Lung (tissue), 11 donors: ENCODE measurements at regions not wholly inside any gene's neighbourhood (a gene's known extent, or its start where the extent isn't known, plus 50 kb on each side); places are given as distances from the start of the nearest gene placed in this dataset.
A peak's percentile ranks its signal among the peaks of the same experiment; 100 is the strongest.

Experiments
- ATAC-seq: fragments of 200-7000 bp; cut with Tn5 transposase; one replicate; pipeline ENCODE4 v1.9.1; 2020; ENCODE audit warnings: moderate number of reproducible peaks; ENCODE audit not compliant: insufficient read depth, low FRiP score
- DNase-seq, 3 donors: peaks; one replicate each; pipeline ENCODE4 v3.0.0-alpha.2; 2013 to 2017
- H3K27ac ChIP-seq, 2 donors: one replicate each; pipeline ENCODE4 v1.5.1; 2013; ENCODE audit warnings: mild to moderate bottlenecking in 2 of 2, moderate library complexity in 2 of 2, control low read depth in 1 of 2, inconsistent platforms in 1 of 2, low read depth in 1 of 2, low read length in 1 of 2
- H3K27me3 ChIP-seq, 3 donors: one replicate each; pipeline ENCODE4 v1.5.1; 2013; ENCODE audit warnings: low read length in 2 of 3; ENCODE audit not compliant: control insufficient read depth in 3 of 3, insufficient read depth in 3 of 3
- H3K36me3 ChIP-seq, 4 donors: one replicate each; pipeline ENCODE4 v1.5.1; 2013; ENCODE audit warnings: low read length in 4 of 4, mild to moderate bottlenecking in 1 of 4, moderate library complexity in 1 of 4; ENCODE audit not compliant: control insufficient read depth in 4 of 4, insufficient read depth in 4 of 4
- H3K4me1 ChIP-seq, 5 donors: one replicate each; pipeline ENCODE4 v1.5.1; 2013; ENCODE audit warnings: low read length in 5 of 5, mild to moderate bottlenecking in 2 of 5, moderate library complexity in 1 of 5; ENCODE audit not compliant: control insufficient read depth in 5 of 5, insufficient read depth in 5 of 5
- H3K4me3 ChIP-seq: one replicate; pipeline ENCODE4 v1.5.1; 2013; ENCODE audit warnings: mild to moderate bottlenecking, control low read depth, moderate library complexity
- H3K9ac ChIP-seq, 2 donors: one replicate each; pipeline ENCODE4 v1.5.1; 2013; ENCODE audit warnings: low read length in 2 of 2, control low read depth in 1 of 2; ENCODE audit not compliant: insufficient read depth in 1 of 2
- H3K9me3 ChIP-seq, 4 donors: one replicate each; pipeline ENCODE4 v1.5.1; 2013; ENCODE audit warnings: low read length in 3 of 4, mild to moderate bottlenecking in 1 of 4, moderate library complexity in 1 of 4; ENCODE audit not compliant: control insufficient read depth in 4 of 4, insufficient read depth in 3 of 4
- WGBS, 2 donors: extraction: QIAGEN DNeasy Blood & Tissue Kit; methylation state at CpG; one replicate each; pipeline ENCODE4 v1.1.7; 2013; 5-methylcytosine and 5-hydroxymethylcytosine counted together
- TF ChIP-seq, protein P1 (sequence below): IDR thresholded peaks from 2 replicates; pipeline ENCODE4 v1.5.1; 2012; ENCODE audit warnings: mild to moderate bottlenecking; ENCODE audit errors: control extremely low read depth, extremely low read depth
- donor health status: control.
- donor health status: control.
- donor health status: Bipolar disorder and iron deficiency.
- donor health status: healthy.
- donor health status: DM: yes; HTN: yes; CAD: no.

DNA sequence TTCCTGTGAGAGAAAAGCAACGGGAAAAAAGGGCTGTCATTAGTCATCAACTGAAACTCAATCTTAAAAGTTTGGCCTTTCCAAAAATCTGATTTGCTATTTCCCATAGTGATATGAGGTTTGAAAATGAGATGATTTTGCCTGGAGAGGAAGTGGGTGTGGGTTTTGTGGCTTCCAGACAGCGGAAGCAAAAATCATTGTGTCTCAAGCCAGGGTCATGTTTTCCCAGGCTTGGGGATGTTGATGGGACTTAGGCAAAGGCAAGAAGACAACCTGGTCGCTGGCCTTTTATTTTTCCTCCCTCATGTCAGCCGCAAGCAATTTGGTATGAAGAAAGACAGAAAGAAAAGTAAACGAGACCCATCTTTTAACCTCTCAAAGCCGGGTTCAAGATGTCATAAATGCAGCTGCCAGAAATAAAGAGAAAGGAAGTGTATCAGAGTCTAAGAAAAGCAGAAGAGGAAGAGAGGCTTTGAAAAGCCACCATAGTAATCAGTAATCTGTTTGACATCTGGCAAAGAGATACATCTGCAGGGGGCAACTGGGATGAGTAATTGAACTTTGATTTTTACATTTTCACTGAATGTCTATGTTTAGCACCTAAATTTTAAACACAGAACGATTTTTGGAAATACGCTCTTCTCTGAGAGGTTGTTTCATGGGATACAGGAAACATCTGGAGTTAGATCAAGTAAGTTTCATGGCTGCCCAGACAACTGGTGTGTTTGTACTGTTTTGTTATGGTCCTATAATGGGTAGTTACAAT lies 521.6 kb upstream of the SLIT2 start:
- TF ChIP-seq, protein P1, sequence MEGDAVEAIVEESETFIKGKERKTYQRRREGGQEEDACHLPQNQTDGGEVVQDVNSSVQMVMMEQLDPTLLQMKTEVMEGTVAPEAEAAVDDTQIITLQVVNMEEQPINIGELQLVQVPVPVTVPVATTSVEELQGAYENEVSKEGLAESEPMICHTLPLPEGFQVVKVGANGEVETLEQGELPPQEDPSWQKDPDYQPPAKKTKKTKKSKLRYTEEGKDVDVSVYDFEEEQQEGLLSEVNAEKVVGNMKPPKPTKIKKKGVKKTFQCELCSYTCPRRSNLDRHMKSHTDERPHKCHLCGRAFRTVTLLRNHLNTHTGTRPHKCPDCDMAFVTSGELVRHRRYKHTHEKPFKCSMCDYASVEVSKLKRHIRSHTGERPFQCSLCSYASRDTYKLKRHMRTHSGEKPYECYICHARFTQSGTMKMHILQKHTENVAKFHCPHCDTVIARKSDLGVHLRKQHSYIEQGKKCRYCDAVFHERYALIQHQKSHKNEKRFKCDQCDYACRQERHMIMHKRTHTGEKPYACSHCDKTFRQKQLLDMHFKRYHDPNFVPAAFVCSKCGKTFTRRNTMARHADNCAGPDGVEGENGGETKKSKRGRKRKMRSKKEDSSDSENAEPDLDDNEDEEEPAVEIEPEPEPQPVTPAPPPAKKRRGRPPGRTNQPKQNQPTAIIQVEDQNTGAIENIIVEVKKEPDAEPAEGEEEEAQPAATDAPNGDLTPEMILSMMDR = no peak
- Histone ChIP-seq H3K4me3 (no peak overlapping the region), H3K36me3 (no peaks in the 10 kb centered on the region), H3K27me3 (no peaks in the 10 kb centered on the region), H3K9ac (no peak overlapping the region), H3K9me3 (no peaks in the 10 kb centered on the region), H3K4me1 (peaks cover 0 to 9% (median 4%) of the 10 kb centered on the region in 5 donors), H3K27ac (peak overlapping the region in 1 of 2 donors; percentile 40)
- DNase-seq (peak in 2 of 3 donors; percentile 42 to 47), ATAC-seq (peak; percentile 19)
- WGBS, 2 donors = 13 to 28% methylated on average over 8 of the region's 8 CpGs

DNA sequence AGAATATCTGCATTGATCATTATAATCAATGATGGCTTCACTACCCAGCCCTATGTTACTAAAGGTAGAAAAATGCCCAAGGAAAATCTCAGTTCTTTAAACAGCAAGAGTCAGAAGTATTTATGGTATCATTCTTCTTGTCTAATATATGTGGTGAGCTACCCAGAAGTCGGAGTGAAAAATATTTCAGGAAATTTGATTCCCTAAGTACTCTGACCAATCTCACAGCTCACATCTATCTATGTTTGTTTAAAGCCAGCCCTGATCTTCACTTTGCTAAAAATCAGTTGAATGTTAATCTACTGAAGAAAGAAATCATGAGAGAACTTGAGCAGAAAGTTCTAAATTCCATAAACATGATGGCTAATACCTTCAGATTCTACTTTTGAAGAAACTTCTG lies 522.9 kb upstream of the SLIT2 start:
- TF ChIP-seq, protein P1 = no peak
- no peak overlapping the region for H3K9ac ChIP-seq
- no peak overlapping the region for H3K27ac ChIP-seq
- ATAC-seq = no peak
- no peaks in the 10 kb centered on the region for H3K9me3 ChIP-seq
- peaks cover 0 to 9% (median 4%) of the 10 kb centered on the region in 5 donors for H3K4me1 ChIP-seq
- no peaks in the 10 kb centered on the region for H3K27me3 ChIP-seq
- WGBS, 2 donors = 76 to 84% methylated on average over 1 of the region's 1 CpG
- H3K36me3 ChIP-seq = no peaks in the 10 kb centered on the region
- H3K4me3 ChIP-seq = no peak overlapping the region
- DNase-seq = no peak

DNA sequence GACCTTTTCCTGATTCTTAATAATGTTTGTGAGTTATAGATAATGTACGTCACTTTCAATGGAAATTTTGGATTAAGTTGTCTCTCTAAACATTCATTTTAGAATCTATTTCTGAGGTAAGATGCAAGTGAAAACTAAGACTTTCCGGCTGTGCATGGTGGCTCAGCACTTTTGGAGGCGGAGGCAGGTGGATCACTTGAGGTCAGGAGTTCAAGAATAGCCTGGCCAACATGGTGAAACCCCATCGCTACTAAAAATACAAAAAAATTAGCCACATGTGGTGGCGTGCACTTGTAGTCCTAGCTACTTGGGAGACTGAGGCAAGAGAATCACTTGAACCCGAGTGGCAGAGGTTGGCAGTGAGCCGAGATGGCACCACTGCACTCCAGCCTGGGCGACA lies 524.6 kb upstream of the SLIT2 start:
- no peak overlapping the region for H3K4me3 ChIP-seq
- TF ChIP-seq, protein P1 = no peak
- no peaks in the 10 kb centered on the region for H3K27me3 ChIP-seq
- ATAC-seq (no peak), DNase-seq (no peak)
- H3K27ac ChIP-seq = no peak overlapping the region
- H3K9ac ChIP-seq = no peak overlapping the region
- no peaks in the 10 kb centered on the region for H3K36me3 ChIP-seq
- H3K9me3 ChIP-seq = no peaks in the 10 kb centered on the region
- peaks cover 0 to 9% (median 4%) of the 10 kb centered on the region in 5 donors for H3K4me1 ChIP-seq
- 95 to 96% methylated on average over 8 of the region's 8 CpGs for WGBS, 2 donors

DNA sequence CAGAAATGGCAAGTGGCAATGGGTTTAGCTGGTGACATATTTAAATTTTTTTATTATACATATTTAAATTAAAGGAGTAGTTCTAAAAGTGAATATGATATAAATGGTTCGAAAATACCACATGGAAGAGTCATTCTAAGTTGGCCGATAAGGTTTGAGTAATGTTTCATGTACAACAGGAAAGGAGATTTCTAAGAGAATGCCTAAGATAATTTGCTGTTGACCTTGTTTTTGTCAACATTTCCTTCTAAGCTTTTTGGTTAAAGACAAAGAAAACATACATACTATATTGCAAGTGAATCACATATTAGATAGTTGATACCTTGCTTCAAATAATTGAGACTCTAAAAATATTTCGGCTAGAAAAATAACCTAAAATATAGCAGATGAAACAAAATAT lies 526.6 kb upstream of the SLIT2 start:
- ATAC-seq = no peak
- H3K9ac ChIP-seq = no peak overlapping the region
- no peak overlapping the region for H3K4me3 ChIP-seq
- TF ChIP-seq, protein P1 = no peak
- no peaks in the 10 kb centered on the region for H3K36me3 ChIP-seq
- WGBS, 2 donors = 87 to 90% methylated on average over 3 of the region's 3 CpGs
- no peak for DNase-seq
- peaks cover 0 to 6% (median under 1%) of the 10 kb centered on the region in 5 donors for H3K4me1 ChIP-seq
- H3K27ac ChIP-seq = no peak overlapping the region
- H3K9me3 ChIP-seq = no peaks in the 10 kb centered on the region
- no peaks in the 10 kb centered on the region for H3K27me3 ChIP-seq
